ENCODE measurements at regions not wholly inside any gene's neighbourhood (a gene's known extent, or its start where the extent isn't known, plus 50 kb on each side); places are given as distances from the start of the nearest gene placed in this dataset.

- DNase-seq: no peak
- Mint-ChIP-seq H3K27me3 (ENCODE audit: low read depth in 3 of 3) (no peaks in the 10 kb centered on the region), H3K4me1 (no peaks in the 10 kb centered on the region), H3K9me3 (peaks cover 0 to 2% (median 0%) of the 10 kb centered on the region in 7 donors), H3K4me3 (no peak overlapping the region), H3K36me3 (no peaks in the 10 kb centered on the region), H3K27ac (no peak overlapping the region)
- Histone ChIP-seq H3K36me3 (replicated peaks in 1 of 2; ENCODE audit: control insufficient read depth in 1 of 2, insufficient read depth in 2 of 2, low read length in 2 of 2) (no peaks in the 10 kb centered on the region), H3K27ac (ENCODE audit: low read depth in 1 of 2, low read length in 2 of 2) (no peak overlapping the region), H3K4me1 (ENCODE audit: control insufficient read depth in 1 of 2, insufficient read depth in 2 of 2, low read length in 2 of 2) (no peaks in the 10 kb centered on the region), H3K9me3 (replicated peaks in 1 of 2; ENCODE audit: control insufficient read depth in 1 of 2, insufficient read depth in 1 of 2, low read length in 2 of 2) (no peaks in the 10 kb centered on the region), H3K79me2 (ENCODE audit: insufficient read depth, low read length) (no peaks in the 10 kb centered on the region), H2AFZ (ENCODE audit: insufficient read depth, low read depth, low read length, poor library complexity, severe bottlenecking) (no peak overlapping the region), H4K20me1 (ENCODE audit: insufficient read depth, low read length) (no peaks in the 10 kb centered on the region), H3K4me3 (replicated peaks in 1 of 3; ENCODE audit: low read depth in 2 of 3, low read length in 3 of 3) (no peak overlapping the region), H3K27me3 (ENCODE audit: control insufficient read depth in 2 of 2, insufficient read depth in 2 of 2, low read length in 2 of 2) (no peaks in the 10 kb centered on the region), H3K4me2 (replicated peaks; ENCODE audit: extremely low read depth, low read length, poor library complexity, severe bottlenecking) (no peak overlapping the region), H3K9ac (ENCODE audit: insufficient read depth, low read length, poor library complexity, severe bottlenecking) (no peak overlapping the region)
- intact Hi-C loops (cut with micrococcal nuclease): no loop called here
- WGBS (ENCODE audit: insufficient coverage): 100% methylated on average over 3 of the region's 5 CpGs
- TF ChIP-seq CTCF (IDR thresholded peaks at IDR 0.05): no peak
Measured at GRCh38 chr5:164185000-164185399, 679.6 kb downstream of the MAT2B start.

GRCh38 chr5:164186550-164186949 is 681.1 kb downstream of the MAT2B start:
- no peaks in the 10 kb centered on the region for H3K9me3 ChIP-seq (replicated peaks in 1 of 2; ENCODE audit: control insufficient read depth in 1 of 2, insufficient read depth in 1 of 2, low read length in 2 of 2)
- Mint-ChIP-seq H3K27ac (no peak overlapping the region), H3K9me3 (peaks cover 0 to under 1% (median 0%) of the 10 kb centered on the region in 7 donors), H3K36me3 (no peaks in the 10 kb centered on the region), H3K4me1 (no peaks in the 10 kb centered on the region), H3K4me3 (no peak overlapping the region), H3K27me3 (ENCODE audit: low read depth in 3 of 3) (peaks cover 0 to 2% (median 0%) of the 10 kb centered on the region in 3 donors)
- TF ChIP-seq CTCF (IDR thresholded peaks at IDR 0.05): no peak
- H4K20me1 ChIP-seq (ENCODE audit: insufficient read depth, low read length): no peaks in the 10 kb centered on the region
- H3K9ac ChIP-seq (ENCODE audit: insufficient read depth, low read length, poor library complexity, severe bottlenecking): no peak overlapping the region
- no peaks in the 10 kb centered on the region for H3K27me3 ChIP-seq (ENCODE audit: control insufficient read depth in 2 of 2, insufficient read depth in 2 of 2, low read length in 2 of 2)
- H3K79me2 ChIP-seq (ENCODE audit: insufficient read depth, low read length): no peaks in the 10 kb centered on the region
- H3K4me2 ChIP-seq (replicated peaks; ENCODE audit: extremely low read depth, low read length, poor library complexity, severe bottlenecking): no peak overlapping the region
- H3K27ac ChIP-seq (ENCODE audit: low read depth in 1 of 2, low read length in 2 of 2): no peak overlapping the region
- WGBS (ENCODE audit: insufficient coverage): 70% methylated on average over 2 of the region's 3 CpGs
- H3K4me3 ChIP-seq (replicated peaks in 1 of 3; ENCODE audit: low read depth in 2 of 3, low read length in 3 of 3): no peak overlapping the region
- H2AFZ ChIP-seq (ENCODE audit: insufficient read depth, low read depth, low read length, poor library complexity, severe bottlenecking): no peak overlapping the region
- no peak for DNase-seq
- intact Hi-C loops (cut with micrococcal nuclease): no loop called here
- no peaks in the 10 kb centered on the region for H3K4me1 ChIP-seq (ENCODE audit: control insufficient read depth in 1 of 2, insufficient read depth in 2 of 2, low read length in 2 of 2)
- H3K36me3 ChIP-seq (replicated peaks in 1 of 2; ENCODE audit: control insufficient read depth in 1 of 2, insufficient read depth in 2 of 2, low read length in 2 of 2): no peaks in the 10 kb centered on the region

Data from CD14-positive monocyte (primary cell).